ENCODE measurements at regions not wholly inside any gene's neighbourhood (a gene's known extent, or its start where the extent isn't known, plus 50 kb on each side); places are given as distances from the start of the nearest gene placed in this dataset.

GRCh38 chr7:101744588-101744987 lies 72.8 kb upstream of the CUX1 start:
- TF ChIP-seq CTCF (IDR thresholded peaks at IDR 0.05) (no peak), EZH2 (IDR thresholded peaks at IDR 0.05) (no peak), EZH2phosphoT487 (IDR thresholded peaks at IDR 0.05) (no peak)
